IPS-15b (cell line): ENCODE measurements at regions not wholly inside any gene's neighbourhood (a gene's known extent, or its start where the extent isn't known, plus 50 kb on each side); places are given as distances from the start of the nearest gene placed in this dataset.
A peak's percentile ranks its signal among the peaks of the same experiment; 100 is the strongest.

ENCODE experiments used
- H3K27me3 ChIP-seq: one replicate; pipeline ENCODE4 v1.6.1; 2013; ENCODE audit warnings: low read length; ENCODE audit not compliant: control insufficient read depth, insufficient read depth
- H3K36me3 ChIP-seq: one replicate; pipeline ENCODE4 v1.6.1; 2013; ENCODE audit warnings: low read length; ENCODE audit not compliant: control insufficient read depth, insufficient read depth
- H3K4me1 ChIP-seq: one replicate; pipeline ENCODE4 v1.6.1; 2013; ENCODE audit warnings: mild to moderate bottlenecking, low read length; ENCODE audit not compliant: control insufficient read depth, insufficient read depth
- H3K4me3 ChIP-seq: one replicate; pipeline ENCODE4 v1.5.1; 2013; ENCODE audit warnings: low read depth, low read length
- H3K9ac ChIP-seq: one replicate; pipeline ENCODE4 v1.6.1; 2013; ENCODE audit warnings: low read depth, mild to moderate bottlenecking, low read length
- H3K9me3 ChIP-seq: one replicate; pipeline ENCODE4 v1.6.1; 2013; ENCODE audit warnings: mild to moderate bottlenecking, low read length; ENCODE audit not compliant: control insufficient read depth, insufficient read depth

DNA sequence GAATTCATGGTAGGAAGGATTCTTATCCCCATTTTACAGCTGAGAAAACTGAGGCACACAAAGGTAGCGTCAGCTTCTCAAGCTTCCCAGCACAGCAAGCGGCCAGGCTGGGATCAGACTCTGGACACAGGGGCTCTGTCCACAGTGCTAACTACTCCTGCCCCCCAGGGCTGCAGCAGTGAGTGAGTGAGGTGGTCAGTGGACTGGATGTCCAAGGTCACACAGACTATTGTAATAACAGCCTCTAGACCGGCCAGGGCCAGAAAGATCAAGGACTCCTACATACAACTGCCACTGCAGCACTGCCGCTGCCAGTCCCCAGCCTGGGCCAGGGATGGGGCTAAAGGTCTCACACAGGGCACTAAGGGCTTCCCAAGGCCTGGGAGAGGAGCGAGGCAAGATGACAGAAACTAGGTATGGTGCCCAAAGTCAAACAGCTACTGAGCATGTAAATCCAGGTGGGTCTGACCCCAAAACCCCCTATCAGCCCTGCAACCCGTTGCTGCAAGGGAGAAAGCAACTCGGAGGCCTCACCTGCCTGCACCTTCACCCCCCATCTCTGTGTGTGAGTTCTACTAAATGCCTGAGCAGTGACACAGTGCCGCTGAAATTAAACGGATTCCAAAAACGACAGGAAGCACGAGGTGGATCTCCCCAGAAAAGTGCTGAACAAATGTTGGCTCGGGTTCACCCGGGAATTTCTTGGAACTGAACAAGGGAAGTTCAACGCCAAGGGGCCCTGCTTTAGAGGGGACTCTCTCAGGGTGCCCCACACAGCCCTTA, 161.8 kb upstream of the GRK3 start:
- Histone ChIP-seq H3K4me3 (no peak overlapping the region), H3K27me3 (peaks cover 6% of the 10 kb centered on the region), H3K4me1 (peaks cover 13% of the 10 kb centered on the region), H3K9me3 (no peaks in the 10 kb centered on the region), H3K36me3 (no peaks in the 10 kb centered on the region), H3K9ac (no peak overlapping the region)

DNA sequence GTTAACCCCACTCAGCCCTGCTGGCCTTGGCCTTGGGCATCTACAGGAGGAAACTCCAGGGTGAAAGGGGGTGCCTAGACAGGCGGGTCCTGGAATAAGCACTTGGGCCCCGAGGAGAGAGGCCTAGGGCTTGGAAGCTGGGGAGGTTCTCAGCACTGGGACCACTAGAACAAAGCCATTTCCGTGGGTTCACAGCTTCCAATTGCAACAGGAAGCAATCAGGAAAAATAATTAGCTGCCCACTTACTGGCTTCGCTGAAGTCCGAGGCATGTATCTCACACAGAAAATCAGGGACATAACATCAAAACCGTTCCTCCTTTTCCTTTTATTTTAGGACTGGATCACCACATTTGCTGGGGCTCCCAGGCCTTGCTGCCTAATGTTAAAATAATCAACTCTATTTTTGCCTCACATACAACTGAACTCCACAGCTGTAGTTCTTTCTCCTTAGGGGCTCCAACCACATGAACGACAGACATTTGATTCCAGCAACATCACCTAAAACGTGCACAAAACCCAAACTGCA, 161.1 kb upstream of the GRK3 start:
- no peaks in the 10 kb centered on the region for H3K9me3 ChIP-seq
- no peaks in the 10 kb centered on the region for H3K36me3 ChIP-seq
- H3K9ac ChIP-seq, result peak overlapping the region; percentile 50
- H3K4me3 ChIP-seq, result peak overlapping the region; percentile 55
- peaks cover 13% of the 10 kb centered on the region for H3K4me1 ChIP-seq
- H3K27me3 ChIP-seq, result peaks cover 6% of the 10 kb centered on the region

DNA sequence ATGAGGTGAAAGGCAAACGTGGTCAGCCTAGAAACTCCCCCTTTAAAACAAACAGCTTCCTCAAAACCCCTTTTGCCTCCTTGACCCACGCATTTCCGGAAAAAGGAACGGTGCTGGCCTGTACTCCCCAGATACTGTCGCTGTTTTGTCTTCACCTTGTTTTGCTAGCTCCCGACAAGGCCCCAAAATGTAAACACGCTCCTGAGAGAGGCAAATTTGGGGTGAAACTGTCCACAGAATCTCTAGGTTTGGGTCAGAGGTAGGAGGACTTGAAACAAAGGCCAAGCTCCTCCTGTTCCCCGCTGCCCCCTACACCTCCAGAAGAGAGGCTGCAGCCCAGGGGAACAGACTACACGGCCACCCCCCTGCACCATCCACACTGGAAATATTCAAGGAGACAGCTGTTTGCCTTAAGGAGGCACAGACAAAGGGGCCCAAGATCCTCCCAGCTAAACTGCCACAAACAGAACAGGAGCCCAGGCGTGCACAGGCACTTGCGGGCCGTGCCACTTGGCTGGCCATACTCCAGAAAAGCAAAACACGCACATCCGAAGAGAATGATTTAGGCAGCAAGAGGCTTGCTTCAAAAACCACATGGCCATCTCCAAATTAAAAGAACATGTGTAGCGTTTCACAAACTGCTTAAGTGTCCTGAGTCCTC, 160.5 kb upstream of the GRK3 start:
- Histone ChIP-seq H3K9ac (peak overlapping the region; percentile 50), H3K4me1 (peaks cover 13% of the 10 kb centered on the region), H3K4me3 (peak overlapping the region; percentile 55), H3K36me3 (no peaks in the 10 kb centered on the region), H3K27me3 (peaks cover 6% of the 10 kb centered on the region), H3K9me3 (no peaks in the 10 kb centered on the region)

DNA sequence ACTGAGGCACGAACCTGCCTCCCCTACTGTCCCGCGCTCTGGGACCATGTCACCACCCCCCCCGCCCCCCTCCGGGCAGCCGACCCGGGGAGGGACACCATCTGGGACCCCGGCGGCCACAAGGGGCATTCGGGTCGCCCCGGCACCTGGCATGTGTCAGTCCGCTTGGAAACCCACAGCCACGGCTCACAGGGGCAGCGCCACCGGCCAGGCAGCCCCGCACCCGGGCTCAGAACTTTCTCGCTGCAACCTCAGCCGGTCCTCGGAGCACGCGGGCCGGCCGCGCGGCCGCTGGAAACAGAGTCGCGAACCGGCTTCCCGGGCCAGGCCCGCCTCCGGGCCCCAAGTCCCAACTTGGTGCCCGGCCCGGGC, 159.9 kb upstream of the GRK3 start:
- peaks cover 6% of the 10 kb centered on the region for H3K27me3 ChIP-seq
- H3K4me1 ChIP-seq, result peaks cover 13% of the 10 kb centered on the region
- no peaks in the 10 kb centered on the region for H3K9me3 ChIP-seq
- H3K9ac ChIP-seq, result no peak overlapping the region
- peak overlapping the region; percentile 55 for H3K4me3 ChIP-seq
- no peaks in the 10 kb centered on the region for H3K36me3 ChIP-seq

DNA sequence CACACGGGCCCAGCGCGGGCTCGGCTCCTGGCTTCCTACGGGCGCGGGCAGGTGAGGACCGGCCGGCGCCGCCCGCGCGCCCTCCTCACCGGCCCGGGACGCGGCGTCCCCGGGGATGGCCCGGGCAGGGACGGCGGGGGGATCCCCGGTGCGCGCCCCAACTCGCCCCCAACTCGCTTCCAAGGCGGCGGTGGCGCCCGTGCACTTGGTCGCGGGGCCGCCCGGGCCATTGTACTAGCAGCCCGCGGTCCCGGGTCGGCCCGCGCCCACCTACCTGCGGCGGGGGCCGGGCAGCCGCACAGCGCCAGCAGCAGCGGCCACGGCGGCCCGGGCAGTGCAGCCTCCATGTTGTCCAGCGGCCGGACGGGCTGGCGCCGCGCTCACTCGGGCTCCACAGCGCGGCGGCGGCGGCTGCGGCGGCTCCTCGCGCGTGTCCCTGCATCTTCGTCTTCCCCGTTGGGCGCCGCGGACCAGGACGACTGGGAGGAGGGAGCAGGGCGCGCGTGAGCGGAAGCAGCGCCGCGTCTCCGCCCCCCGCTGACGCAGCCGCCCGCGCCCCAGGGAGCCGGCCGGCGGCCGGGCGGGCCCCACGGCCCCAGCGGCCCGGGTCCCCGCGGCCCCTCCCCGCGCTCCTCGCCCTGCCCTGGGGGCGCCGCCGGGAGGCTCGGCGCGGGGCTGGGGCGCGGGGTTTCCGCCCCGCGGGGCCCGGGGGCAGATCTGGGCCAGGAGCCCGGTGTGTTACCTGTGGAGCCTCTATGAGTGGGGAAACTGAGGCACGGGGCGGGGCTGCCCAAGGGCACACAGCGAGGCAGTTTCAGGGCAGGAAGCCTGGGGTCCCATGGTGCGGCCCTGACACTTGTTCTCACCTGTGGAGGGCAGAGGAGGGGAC, 159.3 kb upstream of the GRK3 start:
- Histone ChIP-seq H3K36me3 (no peaks in the 10 kb centered on the region), H3K4me3 (peak overlapping the region; percentile 55), H3K9me3 (no peaks in the 10 kb centered on the region), H3K27me3 (peaks cover 6% of the 10 kb centered on the region), H3K4me1 (peaks cover 13% of the 10 kb centered on the region), H3K9ac (no peak overlapping the region)

DNA sequence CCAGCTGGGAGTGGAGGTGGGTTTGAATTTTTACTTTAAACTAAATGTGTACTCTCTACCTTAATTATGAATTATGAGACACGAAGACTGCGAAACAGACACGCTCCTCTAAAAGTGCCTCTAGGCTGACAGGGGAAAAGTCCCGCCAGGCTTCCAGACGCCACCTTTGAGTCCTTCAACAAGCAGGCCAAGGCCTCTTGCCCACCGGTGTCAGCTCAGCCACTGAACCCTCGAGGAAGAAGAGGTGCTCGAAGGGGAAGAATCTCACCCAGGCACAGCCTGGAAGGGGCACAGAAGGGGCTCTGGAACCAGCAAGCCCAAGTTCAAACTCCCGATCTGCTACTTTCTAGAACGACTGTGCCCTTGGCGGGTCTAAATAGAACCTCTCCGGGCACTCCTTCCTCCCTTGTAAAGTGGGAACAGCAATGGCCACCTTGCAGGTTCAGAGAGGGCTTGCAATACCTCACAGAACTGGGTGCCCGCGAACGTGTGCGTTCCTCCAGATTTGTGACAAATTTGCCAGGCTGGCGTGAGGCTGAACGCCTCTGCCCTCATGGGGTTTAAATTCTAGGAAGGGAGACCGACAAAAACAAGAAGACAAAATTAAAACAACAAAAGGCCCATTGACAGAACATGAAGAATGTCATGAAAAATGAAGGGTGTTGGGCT, 158.5 kb upstream of the GRK3 start:
- Histone ChIP-seq H3K4me1 (peaks cover 13% of the 10 kb centered on the region), H3K27me3 (peaks cover 6% of the 10 kb centered on the region), H3K36me3 (no peaks in the 10 kb centered on the region), H3K4me3 (peak overlapping the region; percentile 55), H3K9ac (no peak overlapping the region), H3K9me3 (no peaks in the 10 kb centered on the region)

DNA sequence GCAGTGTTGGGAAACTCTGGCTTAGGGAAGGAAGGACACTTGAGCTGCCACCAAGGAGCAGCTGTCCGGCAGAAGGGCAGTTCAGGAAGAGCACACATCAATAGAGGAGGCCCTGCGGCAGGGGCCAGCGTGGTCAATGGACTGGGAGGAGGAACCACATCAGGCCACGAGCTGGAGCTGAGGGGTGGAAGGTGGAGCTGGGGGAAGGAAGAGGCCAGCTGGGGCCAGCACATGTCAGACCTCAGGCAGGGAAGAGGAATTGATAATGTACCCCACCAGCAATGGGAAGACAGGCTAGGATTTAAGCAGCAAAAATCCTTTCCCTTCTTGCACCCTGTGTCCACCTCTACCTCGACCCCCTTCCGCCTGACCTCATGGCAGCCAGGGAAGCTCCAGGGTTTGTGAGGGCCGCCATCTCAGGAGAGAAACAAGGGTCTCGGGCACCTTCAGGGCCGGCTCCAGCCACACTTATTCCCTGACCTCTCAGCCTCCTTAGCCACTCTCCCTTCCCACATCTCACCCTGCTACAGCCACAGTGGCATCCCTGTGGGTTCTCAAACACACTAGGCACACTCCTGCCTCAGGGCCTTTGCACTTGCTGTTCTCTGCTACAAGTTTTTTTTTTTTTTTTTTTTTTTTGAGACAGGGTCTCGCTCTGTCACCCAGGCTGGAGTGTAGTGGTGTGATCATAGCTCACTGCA, 157.8 kb upstream of the GRK3 start:
- Histone ChIP-seq H3K36me3 (no peaks in the 10 kb centered on the region), H3K4me3 (no peak overlapping the region), H3K4me1 (peaks cover 13% of the 10 kb centered on the region), H3K27me3 (peaks cover 6% of the 10 kb centered on the region), H3K9ac (no peak overlapping the region), H3K9me3 (no peaks in the 10 kb centered on the region)

DNA sequence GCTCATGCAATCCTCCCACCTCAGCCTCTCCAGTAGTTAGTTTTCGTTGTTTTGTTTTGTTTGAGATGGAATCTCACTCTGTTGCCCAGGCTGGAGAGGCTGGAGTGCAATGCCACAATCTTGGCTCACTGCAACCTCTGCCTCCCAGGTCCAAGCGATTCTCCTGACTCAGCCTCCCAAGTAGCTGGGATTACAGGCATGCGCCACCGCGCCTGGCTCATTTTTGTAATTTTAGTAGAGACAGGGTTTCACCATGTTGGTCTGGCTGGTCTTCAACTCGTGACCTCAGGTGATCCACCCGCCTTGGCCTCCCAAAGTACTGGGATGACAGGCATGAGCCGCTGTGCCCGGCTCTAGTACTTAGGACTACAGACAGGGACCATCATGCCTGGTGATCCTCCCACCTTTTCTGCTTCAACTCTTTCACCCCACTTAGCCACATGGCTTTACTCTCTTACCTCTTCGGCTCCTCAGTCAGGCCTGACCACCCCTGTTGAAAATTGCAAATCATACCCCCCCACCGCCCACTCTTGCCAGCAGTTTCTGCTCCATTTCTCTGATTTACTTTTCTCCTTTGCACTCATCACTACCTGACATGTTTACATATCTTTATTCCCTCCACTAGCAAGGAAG, 157.1 kb upstream of the GRK3 start:
- no peak overlapping the region for H3K4me3 ChIP-seq
- H3K36me3 ChIP-seq, result no peaks in the 10 kb centered on the region
- peaks cover 6% of the 10 kb centered on the region for H3K27me3 ChIP-seq
- H3K9ac ChIP-seq, result no peak overlapping the region
- no peaks in the 10 kb centered on the region for H3K9me3 ChIP-seq
- peaks cover 13% of the 10 kb centered on the region for H3K4me1 ChIP-seq

DNA sequence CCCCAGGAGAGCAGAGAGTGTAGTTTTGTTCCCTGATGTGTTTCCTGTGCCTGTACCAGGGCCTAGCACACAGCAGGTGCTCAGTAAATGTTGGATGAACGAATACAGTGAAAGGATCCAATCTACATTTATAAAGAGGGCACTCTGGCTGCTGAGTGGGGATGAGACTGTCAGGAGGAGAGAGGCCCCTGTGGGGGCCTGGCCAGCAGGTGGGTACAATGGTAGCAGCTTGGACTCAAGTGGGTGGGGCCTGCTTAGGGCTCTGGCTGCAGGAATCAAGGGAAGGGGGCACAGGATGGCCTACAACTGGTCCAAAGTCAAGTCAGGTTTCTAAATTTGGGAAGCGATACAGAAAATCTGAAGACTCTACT, 156.6 kb upstream of the GRK3 start:
- Histone ChIP-seq H3K4me1 (peaks cover 11% of the 10 kb centered on the region), H3K27me3 (peaks cover 6% of the 10 kb centered on the region), H3K9ac (no peak overlapping the region), H3K4me3 (no peak overlapping the region), H3K9me3 (no peaks in the 10 kb centered on the region), H3K36me3 (no peaks in the 10 kb centered on the region)

DNA sequence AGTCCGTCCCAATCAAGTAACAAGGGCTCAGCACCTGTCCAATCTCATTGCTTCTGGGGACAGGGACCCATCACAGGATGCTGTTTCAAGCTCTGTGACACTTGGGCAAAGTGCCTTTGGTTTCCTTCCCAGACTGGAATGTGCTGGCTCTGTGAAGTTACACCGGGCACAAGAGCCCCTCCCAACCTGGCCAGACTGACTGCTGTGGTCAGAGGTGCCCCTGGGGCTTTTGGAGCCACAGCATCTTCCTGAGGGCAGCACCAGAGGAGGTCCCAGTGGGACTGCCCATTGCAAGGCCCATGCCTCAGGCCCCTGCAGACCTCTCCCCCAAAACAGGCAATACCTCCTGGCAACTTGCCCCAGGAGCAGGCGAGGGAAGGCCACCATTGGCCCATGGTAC, 155.2 kb upstream of the GRK3 start:
- H3K36me3 ChIP-seq, result no peaks in the 10 kb centered on the region
- no peak overlapping the region for H3K4me3 ChIP-seq
- peaks cover 6% of the 10 kb centered on the region for H3K27me3 ChIP-seq
- peaks cover 3% of the 10 kb centered on the region for H3K4me1 ChIP-seq
- H3K9me3 ChIP-seq, result peaks cover 5% of the 10 kb centered on the region
- H3K9ac ChIP-seq, result no peak overlapping the region
